ENCODE measurements at regions not wholly inside any gene's neighbourhood (a gene's known extent, or its start where the extent isn't known, plus 50 kb on each side); places are given as distances from the start of the nearest gene placed in this dataset.

DNA sequence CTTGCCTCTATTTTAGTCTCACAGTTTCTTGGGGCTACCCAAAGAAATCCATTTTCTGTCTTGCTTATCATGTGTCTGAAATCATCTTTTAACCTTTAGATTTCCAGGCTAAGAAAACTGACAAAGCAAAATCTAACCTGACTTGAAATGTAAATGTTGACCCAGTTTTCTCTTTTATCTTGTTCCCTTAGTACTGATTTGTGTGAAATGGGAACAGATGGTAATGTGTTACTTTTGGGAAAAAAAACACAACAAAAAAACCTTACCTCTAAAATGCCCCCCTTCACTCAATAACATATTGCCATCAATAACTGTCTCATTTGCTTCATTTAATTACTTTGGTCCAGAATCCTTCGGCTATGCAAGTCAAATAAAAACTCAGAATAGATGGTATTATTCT is 383.2 kb upstream of the DCN start:
- H3K36me3 ChIP-seq (replicated peaks; ENCODE audit: insufficient read depth, low read depth): no peaks in the 10 kb centered on the region
- DNase-seq (ENCODE audit: low spot score): no peak
- no peaks in the 10 kb centered on the region for H4K20me1 ChIP-seq (ENCODE audit: insufficient read depth, poor library complexity, severe bottlenecking)
- no peaks in the 10 kb centered on the region for H3K27me3 ChIP-seq
- H3K4me3 ChIP-seq: no peak overlapping the region
- no peak overlapping the region for H3K4me2 ChIP-seq
- WGBS (ENCODE audit: low lambda C conversion rate, missing lambda C conversion rate): 82% methylated on average over 1 of the region's 1 CpG
- TF ChIP-seq EZH2 (IDR thresholded peaks at IDR 0.05; ENCODE audit: borderline replicate concordance): no peak
- TF ChIP-seq EZH2phosphoT487 (IDR thresholded peaks at IDR 0.05; ENCODE audit: low read depth, severe bottlenecking, unreplicated experiment): no peak
- TF ChIP-seq, protein P1, sequence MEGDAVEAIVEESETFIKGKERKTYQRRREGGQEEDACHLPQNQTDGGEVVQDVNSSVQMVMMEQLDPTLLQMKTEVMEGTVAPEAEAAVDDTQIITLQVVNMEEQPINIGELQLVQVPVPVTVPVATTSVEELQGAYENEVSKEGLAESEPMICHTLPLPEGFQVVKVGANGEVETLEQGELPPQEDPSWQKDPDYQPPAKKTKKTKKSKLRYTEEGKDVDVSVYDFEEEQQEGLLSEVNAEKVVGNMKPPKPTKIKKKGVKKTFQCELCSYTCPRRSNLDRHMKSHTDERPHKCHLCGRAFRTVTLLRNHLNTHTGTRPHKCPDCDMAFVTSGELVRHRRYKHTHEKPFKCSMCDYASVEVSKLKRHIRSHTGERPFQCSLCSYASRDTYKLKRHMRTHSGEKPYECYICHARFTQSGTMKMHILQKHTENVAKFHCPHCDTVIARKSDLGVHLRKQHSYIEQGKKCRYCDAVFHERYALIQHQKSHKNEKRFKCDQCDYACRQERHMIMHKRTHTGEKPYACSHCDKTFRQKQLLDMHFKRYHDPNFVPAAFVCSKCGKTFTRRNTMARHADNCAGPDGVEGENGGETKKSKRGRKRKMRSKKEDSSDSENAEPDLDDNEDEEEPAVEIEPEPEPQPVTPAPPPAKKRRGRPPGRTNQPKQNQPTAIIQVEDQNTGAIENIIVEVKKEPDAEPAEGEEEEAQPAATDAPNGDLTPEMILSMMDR (IDR thresholded peaks at IDR 0.05; ENCODE audit: poor library complexity): no peak
- H2AFZ ChIP-seq: no peak overlapping the region
- no peaks in the 10 kb centered on the region for H3K9me3 ChIP-seq (ENCODE audit: low read depth)
- H3K27ac ChIP-seq: no peak overlapping the region
- H3K4me1 ChIP-seq (ENCODE audit: insufficient read depth): no peaks in the 10 kb centered on the region
- H3K9me2 ChIP-seq (replicated peaks; ENCODE audit: insufficient read depth): no peaks in the 10 kb centered on the region
- no peaks in the 10 kb centered on the region for H3K79me2 ChIP-seq

DNA sequence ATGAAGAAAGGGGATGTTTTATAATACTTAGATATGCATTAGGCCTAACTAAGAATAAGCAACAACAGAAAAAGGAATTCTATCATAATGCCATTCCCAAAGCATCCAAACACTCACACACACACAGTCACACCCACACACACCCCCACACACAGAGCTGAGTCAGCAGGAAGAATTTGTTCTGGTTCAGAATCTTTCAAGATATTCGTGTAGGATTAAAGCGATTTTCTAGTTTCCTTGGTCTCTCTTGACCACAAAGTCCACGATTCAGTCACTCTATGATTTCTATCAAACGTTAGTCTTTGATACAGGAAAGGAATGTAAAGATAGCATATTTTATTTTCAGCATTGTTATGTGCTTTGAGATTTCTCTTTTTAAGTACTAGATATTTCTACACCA is 382.6 kb upstream of the DCN start:
- Histone ChIP-seq H4K20me1 (ENCODE audit: insufficient read depth, poor library complexity, severe bottlenecking) (no peaks in the 10 kb centered on the region), H2AFZ (no peak overlapping the region), H3K4me3 (no peak overlapping the region), H3K9me3 (ENCODE audit: low read depth) (no peaks in the 10 kb centered on the region), H3K36me3 (replicated peaks; ENCODE audit: insufficient read depth, low read depth) (no peaks in the 10 kb centered on the region), H3K4me1 (ENCODE audit: insufficient read depth) (no peaks in the 10 kb centered on the region), H3K79me2 (no peaks in the 10 kb centered on the region), H3K27me3 (no peaks in the 10 kb centered on the region), H3K9me2 (replicated peaks; ENCODE audit: insufficient read depth) (no peaks in the 10 kb centered on the region), H3K4me2 (no peak overlapping the region), H3K27ac (no peak overlapping the region)
- DNase-seq (ENCODE audit: low spot score): no peak
- TF ChIP-seq, protein P1 (IDR thresholded peaks at IDR 0.05; ENCODE audit: poor library complexity): no peak
- no peak for TF ChIP-seq EZH2 (IDR thresholded peaks at IDR 0.05; ENCODE audit: borderline replicate concordance)
- no peak for TF ChIP-seq EZH2phosphoT487 (IDR thresholded peaks at IDR 0.05; ENCODE audit: low read depth, severe bottlenecking, unreplicated experiment)
- WGBS (ENCODE audit: low lambda C conversion rate, missing lambda C conversion rate): 60% methylated on average over 4 of the region's 4 CpGs

DNA sequence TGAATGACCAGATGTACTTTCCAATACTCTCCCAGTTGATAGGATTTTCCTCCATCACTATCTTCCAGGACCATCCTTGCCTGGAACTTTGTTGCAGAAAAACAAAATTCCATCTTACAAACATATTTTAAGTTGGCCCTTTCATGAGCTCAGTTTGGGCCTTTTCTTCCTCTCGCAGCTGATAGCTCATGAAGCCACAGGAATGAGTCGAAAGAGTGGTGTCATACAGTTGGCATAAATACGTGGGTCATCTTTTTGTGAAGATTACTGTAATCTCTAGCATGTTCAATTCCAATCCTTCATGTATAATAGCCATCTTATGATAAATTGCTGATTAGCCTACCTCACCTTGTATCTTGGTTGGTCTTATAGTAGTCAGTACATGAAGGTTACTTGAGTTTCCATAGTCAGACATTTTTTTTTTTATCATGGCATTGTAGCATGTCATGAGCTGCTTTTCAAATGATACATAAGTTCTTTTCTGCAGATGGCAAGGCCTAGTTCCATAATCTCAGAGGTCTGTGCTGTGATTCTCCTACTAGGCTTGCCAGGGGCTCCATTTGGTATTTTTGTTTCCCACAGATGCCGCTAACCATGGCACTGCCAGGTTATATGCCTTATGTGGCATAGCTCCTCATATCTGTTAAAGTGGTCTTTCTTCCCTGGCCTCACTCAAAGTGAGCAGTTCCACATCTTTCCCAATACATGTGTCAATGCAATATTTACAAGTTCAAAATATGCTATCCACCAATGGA is 380.6 kb upstream of the DCN start:
- Histone ChIP-seq H3K4me2 (no peak overlapping the region), H3K27ac (no peak overlapping the region), H3K4me1 (ENCODE audit: insufficient read depth) (no peaks in the 10 kb centered on the region), H3K4me3 (no peak overlapping the region), H3K9me2 (replicated peaks; ENCODE audit: insufficient read depth) (no peaks in the 10 kb centered on the region), H3K36me3 (replicated peaks; ENCODE audit: insufficient read depth, low read depth) (no peaks in the 10 kb centered on the region), H3K9me3 (ENCODE audit: low read depth) (no peaks in the 10 kb centered on the region), H2AFZ (no peak overlapping the region), H3K79me2 (no peaks in the 10 kb centered on the region), H3K27me3 (no peaks in the 10 kb centered on the region), H4K20me1 (ENCODE audit: insufficient read depth, poor library complexity, severe bottlenecking) (no peaks in the 10 kb centered on the region)
- WGBS (ENCODE audit: low lambda C conversion rate, missing lambda C conversion rate): 96% methylated on average over 4 of the region's 4 CpGs
- TF ChIP-seq, protein P1 (IDR thresholded peaks at IDR 0.05; ENCODE audit: poor library complexity): no peak
- TF ChIP-seq EZH2 (IDR thresholded peaks at IDR 0.05; ENCODE audit: borderline replicate concordance): no peak
- TF ChIP-seq EZH2phosphoT487 (IDR thresholded peaks at IDR 0.05; ENCODE audit: low read depth, severe bottlenecking, unreplicated experiment): no peak
- no peak for DNase-seq (ENCODE audit: low spot score)

Data from hepatocyte (in vitro differentiated cells).